LHCN-M2 (cell line): ENCODE measurements at regions not wholly inside any gene's neighbourhood (a gene's known extent, or its start where the extent isn't known, plus 50 kb on each side); places are given as distances from the start of the nearest gene placed in this dataset.
A peak's percentile ranks its signal among the peaks of the same experiment; 100 is the strongest.

Source experiments
- DNase-seq: peaks from one replicate; pipeline ENCODE4 v3.0.0-alpha.2; 2012; ENCODE audit warnings: low read depth

- DNase-seq = peak; percentile 94
Observed at GRCh38 chr2:157182834-157183396, 74.6 kb upstream of the GALNT5 start.

DNA sequence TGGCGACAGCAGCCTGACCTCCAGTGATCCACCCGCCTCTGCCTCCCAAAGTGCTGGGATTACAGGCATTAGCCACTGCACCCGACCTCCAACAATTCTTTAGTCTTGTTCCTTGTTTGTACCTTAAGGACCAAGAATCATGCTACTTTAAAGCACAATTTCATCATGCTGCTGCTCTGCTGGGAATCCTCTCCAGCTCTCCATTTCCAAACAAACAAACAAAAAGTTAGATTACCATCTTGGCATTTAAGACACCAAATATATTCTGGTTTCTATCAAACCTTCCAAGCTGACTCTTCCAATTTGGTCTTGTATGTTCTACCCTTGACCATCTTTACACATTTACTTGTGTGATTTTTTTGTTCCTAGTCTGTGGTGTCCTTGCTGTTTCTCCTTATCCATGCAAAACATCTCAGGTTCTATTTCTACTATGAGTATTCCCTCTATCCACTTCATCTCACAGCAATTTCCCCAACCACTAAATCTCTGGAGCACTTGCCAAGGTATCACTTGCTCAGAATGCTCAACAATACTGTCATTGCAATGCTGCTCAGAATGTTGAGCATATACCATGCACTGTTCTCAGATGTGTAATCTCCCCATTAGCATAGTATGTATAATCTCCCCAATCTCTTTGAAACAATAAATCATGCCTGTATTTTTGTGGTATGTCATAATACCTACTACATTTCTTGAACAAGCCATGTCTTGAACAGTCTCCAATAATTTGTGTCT lies 73.2 kb upstream of the GALNT5 start:
- DNase-seq = peak; percentile 13

DNA sequence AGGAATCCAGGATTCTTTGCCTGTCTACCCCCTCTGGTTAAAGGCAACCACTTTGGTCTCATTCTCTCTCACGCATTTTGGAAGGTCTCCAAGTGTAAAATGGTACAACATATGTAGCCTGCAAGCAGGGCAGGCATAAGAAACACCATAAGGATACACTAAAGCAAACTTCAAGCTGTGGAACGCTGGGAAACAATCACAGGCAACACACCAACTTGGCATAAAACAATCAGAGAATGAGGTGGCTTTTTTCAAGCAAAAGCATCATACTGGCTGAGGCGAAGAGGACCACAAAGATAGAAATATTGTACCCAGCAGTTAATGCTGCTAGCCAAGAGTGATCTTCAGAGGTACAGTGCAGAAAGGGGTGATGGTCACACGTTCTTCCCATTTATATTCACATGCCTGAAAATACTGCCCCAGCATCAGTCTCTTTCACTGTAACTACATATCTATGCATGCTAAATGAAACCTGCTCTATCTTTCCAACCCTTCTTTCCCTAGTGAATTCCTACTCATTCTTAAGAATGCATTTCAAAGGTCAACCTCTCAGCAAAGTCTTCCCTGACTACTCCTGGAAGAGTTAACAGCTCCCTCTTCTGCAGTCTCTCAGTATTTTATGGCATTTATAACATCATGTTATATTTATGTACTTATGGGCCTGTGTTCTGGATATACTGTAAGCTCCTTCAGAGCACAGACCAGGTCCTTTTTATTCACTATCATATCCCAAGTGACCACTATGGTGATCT lies 71.9 kb upstream of the GALNT5 start:
- peak; percentile 67 for DNase-seq

DNA sequence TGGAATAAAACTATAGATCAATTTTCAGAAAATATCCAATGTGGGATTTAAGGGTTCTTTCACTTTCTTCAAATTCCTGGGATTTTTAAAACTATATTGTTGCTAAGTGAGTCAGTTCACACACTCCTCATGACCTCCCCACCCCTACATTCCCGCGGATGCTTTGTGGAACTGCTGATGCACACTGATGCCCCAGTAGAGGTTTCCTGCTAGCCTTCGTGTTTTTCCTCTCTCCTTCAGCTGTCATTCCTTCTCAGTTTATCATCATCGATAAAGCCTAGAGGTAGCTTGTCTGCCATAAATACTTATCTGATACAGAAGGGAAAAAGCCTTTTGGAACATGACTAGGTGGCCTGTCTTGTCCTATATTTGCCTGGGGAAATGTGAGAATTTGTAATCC lies 67.4 kb upstream of the GALNT5 start:
- peak; percentile 92 for DNase-seq

DNA sequence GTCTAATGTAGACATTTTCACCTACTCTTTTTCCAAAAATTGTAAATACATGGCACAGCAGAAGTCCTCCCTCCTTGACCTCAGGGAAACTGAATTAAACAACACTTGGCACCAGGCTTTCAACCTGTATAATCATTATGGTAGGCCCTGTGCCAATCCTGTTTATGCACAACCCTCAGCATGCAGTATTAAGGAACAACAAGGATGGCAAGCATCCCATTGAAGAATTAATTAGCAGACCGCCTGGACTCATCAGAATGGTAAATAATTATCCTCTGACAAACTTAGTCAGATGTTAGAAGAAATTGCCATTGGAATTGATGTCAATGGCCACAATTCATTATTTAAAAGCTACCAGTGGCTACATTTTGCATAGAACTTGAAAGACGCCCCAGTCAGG lies 66.3 kb upstream of the GALNT5 start:
- DNase-seq = no peak

GRCh38 chr2:157192445-157193423 lies 64.8 kb upstream of the GALNT5 start:
- peak; percentile 65 for DNase-seq

DNA sequence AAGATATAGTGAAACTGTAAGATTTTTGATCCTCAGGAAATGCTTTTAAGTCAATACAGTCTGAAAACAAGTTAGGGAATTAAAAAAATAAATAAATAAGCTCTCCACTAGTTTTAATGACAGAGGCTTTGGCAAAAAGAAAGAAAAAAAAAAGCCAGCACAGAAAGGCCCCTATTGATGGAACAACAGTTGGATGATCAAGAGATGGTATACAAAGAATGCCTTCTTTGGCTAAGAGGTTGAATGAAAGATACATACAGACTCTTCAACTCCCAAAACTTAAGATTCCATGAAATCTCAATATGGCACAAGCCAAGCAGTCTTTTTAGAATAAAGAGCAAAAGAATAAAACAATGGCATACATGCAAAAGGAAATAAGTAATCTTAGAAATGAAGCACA lies 64.0 kb upstream of the GALNT5 start:
- no peak for DNase-seq

GRCh38 chr2:157194097-157194688 lies 63.3 kb upstream of the GALNT5 start:
- peak; percentile 76 for DNase-seq

GRCh38 chr2:157194844-157195243 lies 62.7 kb upstream of the GALNT5 start:
- DNase-seq = no peak

GRCh38 chr2:157196956-157197355 lies 60.5 kb upstream of the GALNT5 start:
- DNase-seq = no peak

DNA sequence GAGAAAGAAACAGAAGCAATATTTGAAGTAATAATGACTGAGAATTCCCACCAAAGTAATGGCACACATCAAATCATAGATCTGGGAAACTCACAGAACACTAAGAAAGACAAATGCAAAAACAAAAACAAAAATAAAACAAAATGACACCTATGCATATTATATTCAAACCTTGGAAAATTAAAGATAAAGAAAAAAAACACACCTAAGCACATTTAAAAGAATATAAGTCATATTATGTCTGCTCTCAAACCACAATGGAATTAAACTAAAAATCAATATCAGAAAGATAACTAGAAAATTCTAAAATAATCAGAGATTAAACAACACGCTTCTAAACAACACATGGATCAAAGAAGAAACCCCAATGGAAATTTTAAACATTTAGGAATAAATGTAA lies 59.7 kb upstream of the GALNT5 start:
- DNase-seq = no peak

DNA sequence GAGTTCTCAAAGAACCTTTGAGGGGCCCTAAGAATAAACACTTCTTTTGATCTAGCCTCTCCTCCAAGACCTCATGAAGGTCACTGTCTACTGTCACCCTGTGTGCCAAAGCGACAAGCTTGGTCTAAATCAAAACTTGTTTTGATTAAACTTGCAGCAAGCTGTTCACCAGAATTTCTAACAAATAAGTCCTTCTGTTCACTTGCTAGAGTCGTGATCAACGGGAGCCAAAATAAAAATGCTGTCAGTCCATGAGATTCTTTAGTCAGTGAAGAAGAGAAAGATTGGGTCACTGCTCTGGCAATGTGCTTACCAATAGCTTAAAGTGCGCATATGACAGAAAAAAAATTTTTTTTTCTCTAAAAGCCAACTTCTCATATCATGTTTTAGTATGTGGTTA lies 53.9 kb upstream of the GALNT5 start:
- DNase-seq = no peak

DNA sequence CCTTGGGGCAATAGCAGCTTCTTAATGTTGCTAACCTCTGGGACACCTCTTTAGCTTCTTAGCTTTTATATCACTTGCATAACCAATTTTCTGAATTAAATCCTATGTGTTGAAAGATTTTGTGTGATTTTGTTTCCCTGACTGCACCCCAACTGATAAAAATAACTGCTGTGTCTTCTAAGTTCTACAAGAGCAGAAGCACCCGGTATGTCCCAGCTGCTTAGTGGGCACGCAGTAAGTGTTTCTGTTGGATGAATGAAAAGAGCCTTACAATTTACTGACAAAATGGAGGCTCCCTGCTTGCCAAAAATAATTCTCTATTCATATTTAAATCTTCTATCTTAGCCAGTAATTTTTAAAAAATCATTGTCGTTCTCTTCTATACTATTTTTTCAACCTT lies 53.1 kb upstream of the GALNT5 start:
- DNase-seq = no peak

GRCh38 chr2:157206916-157207315 lies 50.6 kb upstream of the GALNT5 start:
- no peak for DNase-seq
